ENCODE measurements at regions not wholly inside any gene's neighbourhood (a gene's known extent, or its start where the extent isn't known, plus 50 kb on each side); places are given as distances from the start of the nearest gene placed in this dataset.

DNA sequence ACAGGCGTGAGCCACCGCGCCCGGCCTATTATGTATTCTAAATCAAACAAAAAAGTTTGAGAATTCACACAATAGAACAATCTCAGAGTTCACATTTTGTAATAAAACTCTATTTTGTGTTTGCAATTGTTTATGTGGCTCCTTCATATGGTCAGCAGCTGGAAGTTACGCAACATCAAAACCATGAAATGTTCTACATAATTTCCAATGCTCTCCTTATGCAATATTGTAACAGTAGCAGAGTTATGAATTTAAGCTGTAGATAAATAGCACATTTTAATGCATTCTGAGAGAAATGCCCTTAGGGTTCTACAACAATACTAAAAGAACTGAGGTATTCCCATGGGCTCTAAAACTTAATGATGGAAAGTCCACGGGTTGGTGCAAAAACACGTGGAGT is 62.3 kb upstream of the COL11A1 start:
- TF ChIP-seq, protein P1, sequence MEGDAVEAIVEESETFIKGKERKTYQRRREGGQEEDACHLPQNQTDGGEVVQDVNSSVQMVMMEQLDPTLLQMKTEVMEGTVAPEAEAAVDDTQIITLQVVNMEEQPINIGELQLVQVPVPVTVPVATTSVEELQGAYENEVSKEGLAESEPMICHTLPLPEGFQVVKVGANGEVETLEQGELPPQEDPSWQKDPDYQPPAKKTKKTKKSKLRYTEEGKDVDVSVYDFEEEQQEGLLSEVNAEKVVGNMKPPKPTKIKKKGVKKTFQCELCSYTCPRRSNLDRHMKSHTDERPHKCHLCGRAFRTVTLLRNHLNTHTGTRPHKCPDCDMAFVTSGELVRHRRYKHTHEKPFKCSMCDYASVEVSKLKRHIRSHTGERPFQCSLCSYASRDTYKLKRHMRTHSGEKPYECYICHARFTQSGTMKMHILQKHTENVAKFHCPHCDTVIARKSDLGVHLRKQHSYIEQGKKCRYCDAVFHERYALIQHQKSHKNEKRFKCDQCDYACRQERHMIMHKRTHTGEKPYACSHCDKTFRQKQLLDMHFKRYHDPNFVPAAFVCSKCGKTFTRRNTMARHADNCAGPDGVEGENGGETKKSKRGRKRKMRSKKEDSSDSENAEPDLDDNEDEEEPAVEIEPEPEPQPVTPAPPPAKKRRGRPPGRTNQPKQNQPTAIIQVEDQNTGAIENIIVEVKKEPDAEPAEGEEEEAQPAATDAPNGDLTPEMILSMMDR (conservative IDR thresholded peaks at IDR 0.05; ENCODE audit: low read length): no peak
- no peak for TF ChIP-seq EZH2phosphoT487 (IDR thresholded peaks at IDR 0.05; ENCODE audit: borderline replicate concordance)
